D721Med (cell line): ENCODE measurements at regions not wholly inside any gene's neighbourhood (a gene's known extent, or its start where the extent isn't known, plus 50 kb on each side); places are given as distances from the start of the nearest gene placed in this dataset.

Experiments
- DNase-seq: peaks from one replicate; pipeline ENCODE4 v3.0.0; 2011; ENCODE audit warnings: low spot score; ENCODE audit not compliant: insufficient read length
- FAIRE-seq: peaks from 2 replicates; lab custom pipeline; 2011; peaks lifted over from hg19 to GRCh38; lab: Jason Lieb, UNC
- TF ChIP-seq, protein P1 (sequence below): IDR thresholded peaks from 2 replicates; pipeline ENCODE4 v1.5.1; 2012; ENCODE audit warnings: mild to moderate bottlenecking, control low read depth; ENCODE audit not compliant: insufficient read depth; ENCODE audit errors: missing control alignments

DNA sequence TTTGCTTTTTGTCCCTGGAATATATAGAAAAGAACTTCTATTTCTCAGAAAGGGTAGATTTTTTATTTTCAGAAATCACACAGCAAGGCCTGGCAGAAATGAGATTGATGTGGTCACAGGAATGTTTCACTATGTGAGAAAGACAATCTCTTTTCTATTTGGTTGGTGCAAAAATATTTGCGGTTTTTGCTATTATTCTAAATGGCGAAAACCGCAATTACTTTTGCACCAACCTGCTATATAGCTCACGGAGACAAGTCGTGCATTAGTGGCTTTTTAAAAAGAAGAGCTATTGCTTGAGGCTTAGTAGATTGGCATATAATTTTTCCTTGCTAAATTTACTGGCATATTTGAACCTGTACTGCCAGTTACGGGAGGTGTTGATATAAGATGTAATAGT lies 100.4 kb downstream of the ITM2A start:
- TF ChIP-seq, protein P1, sequence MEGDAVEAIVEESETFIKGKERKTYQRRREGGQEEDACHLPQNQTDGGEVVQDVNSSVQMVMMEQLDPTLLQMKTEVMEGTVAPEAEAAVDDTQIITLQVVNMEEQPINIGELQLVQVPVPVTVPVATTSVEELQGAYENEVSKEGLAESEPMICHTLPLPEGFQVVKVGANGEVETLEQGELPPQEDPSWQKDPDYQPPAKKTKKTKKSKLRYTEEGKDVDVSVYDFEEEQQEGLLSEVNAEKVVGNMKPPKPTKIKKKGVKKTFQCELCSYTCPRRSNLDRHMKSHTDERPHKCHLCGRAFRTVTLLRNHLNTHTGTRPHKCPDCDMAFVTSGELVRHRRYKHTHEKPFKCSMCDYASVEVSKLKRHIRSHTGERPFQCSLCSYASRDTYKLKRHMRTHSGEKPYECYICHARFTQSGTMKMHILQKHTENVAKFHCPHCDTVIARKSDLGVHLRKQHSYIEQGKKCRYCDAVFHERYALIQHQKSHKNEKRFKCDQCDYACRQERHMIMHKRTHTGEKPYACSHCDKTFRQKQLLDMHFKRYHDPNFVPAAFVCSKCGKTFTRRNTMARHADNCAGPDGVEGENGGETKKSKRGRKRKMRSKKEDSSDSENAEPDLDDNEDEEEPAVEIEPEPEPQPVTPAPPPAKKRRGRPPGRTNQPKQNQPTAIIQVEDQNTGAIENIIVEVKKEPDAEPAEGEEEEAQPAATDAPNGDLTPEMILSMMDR = no peak
- FAIRE-seq (no peak), DNase-seq (no peak)

DNA sequence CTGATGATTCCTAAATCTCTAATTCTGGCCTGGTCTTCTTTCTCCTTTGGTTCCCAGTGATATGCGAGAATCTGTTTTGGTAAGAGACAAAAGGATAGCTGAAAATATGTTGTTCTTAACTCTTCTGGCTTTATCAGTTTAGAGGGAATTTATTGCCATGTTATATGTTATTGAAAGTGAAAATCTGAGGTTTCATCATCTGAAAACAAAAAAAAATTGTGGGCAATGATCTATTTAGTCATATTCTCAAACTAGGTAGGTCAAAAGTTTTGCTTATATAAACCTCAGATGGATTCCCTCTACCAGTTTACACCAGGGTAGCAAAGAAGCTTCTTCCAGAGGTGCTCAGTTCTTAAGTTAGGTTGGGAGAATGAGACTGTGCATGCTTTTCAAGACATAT lies 103.6 kb downstream of the ITM2A start:
- DNase-seq (no peak), FAIRE-seq (peak; percentile 32)
- TF ChIP-seq, protein P1 = no peak

DNA sequence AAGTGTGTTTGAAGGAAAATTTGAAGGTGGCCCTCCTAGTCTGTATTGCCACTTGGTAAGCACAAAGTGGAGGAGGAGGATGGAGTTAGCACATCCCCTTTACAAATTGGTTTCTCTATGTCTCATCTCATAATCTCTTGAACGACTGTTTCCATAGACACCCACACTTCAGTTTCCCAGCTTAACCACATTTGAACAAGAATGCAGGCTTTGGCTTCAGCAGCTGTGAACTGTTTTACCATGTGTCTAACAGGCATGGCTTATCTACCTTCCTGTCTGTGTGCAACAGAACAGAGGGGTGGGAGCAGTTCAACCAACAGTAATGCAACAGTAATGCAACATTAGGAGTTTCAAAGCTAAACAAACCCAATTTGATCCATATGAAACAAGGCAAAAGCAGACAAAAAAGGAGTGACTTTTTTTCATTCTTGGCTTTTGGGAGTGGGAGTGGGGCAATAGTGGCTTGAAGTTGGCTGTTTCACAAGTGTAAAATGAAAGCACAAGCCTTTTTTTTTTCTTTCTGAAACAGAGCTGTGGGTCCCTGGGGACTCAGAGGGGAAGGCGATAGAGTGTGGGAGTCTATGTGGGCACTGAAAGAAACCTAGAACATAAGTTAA lies 108.0 kb downstream of the ITM2A start:
- no peak for DNase-seq
- TF ChIP-seq, protein P1 = no peak
- FAIRE-seq = no peak

DNA sequence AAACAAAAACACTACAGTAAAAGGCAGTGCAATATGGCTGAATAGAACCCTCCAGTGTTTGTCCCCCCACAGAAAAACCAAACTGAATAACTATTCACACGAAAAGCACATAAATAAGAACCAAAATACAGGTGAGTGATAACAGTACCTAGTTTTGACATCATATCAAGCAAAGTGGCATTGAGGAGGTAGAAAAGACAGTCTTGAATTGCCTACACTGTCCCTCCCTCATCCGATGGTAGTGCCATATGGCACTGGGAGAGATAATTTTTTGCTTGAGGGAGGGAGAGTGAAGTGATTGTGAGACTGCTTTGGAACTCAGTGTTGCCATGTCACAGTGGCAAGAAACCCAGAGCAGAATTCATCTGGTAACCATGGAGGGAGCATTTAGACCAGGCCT lies 99.2 kb downstream of the GPR174 start:
- TF ChIP-seq, protein P1 = no peak
- FAIRE-seq (no peak), DNase-seq (no peak)

DNA sequence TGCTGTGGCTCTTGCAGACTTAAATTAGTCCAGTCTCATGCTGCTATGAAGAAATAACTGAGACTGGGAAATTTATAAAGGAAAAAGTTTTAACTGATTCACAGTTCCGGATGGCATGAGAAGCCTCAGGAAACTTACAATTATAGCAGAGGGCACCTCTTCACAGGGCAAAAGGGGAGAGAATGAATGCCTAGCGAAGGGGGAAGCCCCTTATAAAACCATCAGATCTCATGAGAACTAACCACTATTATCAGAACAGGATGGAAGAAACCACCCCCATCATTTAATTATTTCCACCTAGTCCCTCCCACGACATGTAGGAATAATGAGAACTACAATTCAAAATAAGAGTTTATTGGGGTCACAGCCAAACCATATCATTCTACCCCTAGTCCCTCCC lies 91.4 kb downstream of the GPR174 start:
- DNase-seq (no peak), FAIRE-seq (no peak)
- TF ChIP-seq, protein P1 = no peak

DNA sequence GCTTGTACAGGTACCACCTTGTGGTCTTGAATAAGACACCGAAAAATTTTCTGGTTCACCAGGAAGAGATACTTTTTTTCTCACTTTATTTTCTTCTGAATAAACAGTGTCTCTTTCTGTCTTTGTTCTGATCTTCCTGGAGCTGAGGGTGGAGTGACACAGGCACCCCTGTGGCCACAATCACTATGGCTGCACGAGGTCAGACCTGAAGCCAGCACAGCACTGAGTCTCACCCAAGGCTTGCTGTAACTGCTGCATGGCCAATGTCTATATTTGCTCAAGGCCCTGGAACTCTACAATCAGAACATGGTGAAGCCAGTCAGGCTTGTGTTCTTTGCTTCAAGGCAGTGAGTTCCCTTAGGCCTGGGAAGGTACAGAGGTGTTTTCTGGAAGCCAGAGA lies 87.2 kb downstream of the GPR174 start:
- no peak for DNase-seq
- FAIRE-seq = no peak
- TF ChIP-seq, protein P1 = no peak
